Transverse colon (tissue), 4 donors: ENCODE measurements at regions not wholly inside any gene's neighbourhood (a gene's known extent, or its start where the extent isn't known, plus 50 kb on each side); places are given as distances from the start of the nearest gene placed in this dataset.
"Not testable (repeated sequence)": the region's sequence is repeated elsewhere in the genome, so short reads cannot be mapped to it uniquely, and the experiment has no call there.

Source experiments
- POLR2A ChIP-seq: fragments of 450-650 bp; IDR thresholded peaks from one replicate; pipeline ENCODE4 v1.6.1; 2016; ENCODE audit warnings: antibody characterized with exemption, mild to moderate bottlenecking, moderate library complexity
- POLR2AphosphoS5 ChIP-seq, 3 donors: sonication (generic); formaldehyde crosslinking; IDR thresholded peaks; one replicate each; pipeline ENCODE4 v1.6.1; 2016; ENCODE audit warnings: antibody characterized with exemption in 3 of 3
- TF ChIP-seq, protein P1 (sequence below), 5 experiments: fragments of 200-600 bp in 3 of 5; fragments of 450-650 bp in 2 of 5; sonication (generic) in 3 of 5; IDR thresholded peaks; 1 replicate in 2 of 5; 2 replicates in 3 of 5; pipeline ENCODE4 v1.5.1; 2016 to 2017; ENCODE audit warnings: antibody characterized with exemption in 5 of 5, inconsistent platforms in 3 of 5, mild to moderate bottlenecking in 2 of 5, moderate library complexity in 1 of 5

DNA sequence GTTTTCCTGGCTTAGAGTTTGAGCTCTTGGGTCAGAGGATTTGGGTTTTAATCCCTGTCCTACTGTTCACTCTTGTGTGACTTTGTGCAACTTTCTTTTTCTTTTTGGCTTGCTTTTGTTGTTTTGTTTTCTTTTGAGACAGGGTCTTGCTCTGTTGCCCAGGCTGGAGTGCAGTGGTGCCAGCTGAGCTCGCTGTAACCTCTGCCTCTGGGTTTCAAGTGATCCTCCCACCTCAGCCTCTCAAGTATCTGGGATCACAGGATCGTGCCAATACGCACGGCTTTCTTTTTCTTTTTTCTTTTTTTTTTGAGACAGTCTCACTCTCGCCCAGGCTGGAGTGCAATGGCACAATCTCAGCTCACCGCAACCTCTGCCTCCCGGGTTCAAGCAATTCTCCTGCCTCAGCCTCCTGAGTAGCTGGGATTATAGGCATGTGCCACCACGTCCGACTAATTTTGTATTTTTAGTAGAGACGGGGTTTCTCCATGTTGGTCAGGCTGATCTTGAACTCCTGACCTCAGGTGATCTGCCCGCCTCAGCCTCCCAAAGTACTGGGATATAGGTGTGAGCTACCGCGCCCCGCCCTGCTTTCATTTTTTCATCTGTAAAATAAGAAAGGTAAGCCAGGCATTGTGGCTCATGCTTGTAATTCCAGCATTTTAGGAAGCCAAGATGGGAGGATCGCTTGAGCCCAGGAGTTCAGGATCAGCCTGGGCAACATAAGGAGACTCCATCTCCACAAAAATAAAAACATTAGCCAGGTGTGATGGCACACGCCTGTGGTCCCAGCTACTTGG lies 76.1 kb upstream of the ZNF217 start:
- not testable (repeated sequence) for TF ChIP-seq POLR2A; POLR2AphosphoS5 (IDR thresholded peaks at IDR 0.05)
- TF ChIP-seq, protein P1, sequence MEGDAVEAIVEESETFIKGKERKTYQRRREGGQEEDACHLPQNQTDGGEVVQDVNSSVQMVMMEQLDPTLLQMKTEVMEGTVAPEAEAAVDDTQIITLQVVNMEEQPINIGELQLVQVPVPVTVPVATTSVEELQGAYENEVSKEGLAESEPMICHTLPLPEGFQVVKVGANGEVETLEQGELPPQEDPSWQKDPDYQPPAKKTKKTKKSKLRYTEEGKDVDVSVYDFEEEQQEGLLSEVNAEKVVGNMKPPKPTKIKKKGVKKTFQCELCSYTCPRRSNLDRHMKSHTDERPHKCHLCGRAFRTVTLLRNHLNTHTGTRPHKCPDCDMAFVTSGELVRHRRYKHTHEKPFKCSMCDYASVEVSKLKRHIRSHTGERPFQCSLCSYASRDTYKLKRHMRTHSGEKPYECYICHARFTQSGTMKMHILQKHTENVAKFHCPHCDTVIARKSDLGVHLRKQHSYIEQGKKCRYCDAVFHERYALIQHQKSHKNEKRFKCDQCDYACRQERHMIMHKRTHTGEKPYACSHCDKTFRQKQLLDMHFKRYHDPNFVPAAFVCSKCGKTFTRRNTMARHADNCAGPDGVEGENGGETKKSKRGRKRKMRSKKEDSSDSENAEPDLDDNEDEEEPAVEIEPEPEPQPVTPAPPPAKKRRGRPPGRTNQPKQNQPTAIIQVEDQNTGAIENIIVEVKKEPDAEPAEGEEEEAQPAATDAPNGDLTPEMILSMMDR (IDR thresholded peaks at IDR 0.05), result not testable (repeated sequence)
